Uterus (tissue), 3 donors: ENCODE measurements at regions not wholly inside any gene's neighbourhood (a gene's known extent, or its start where the extent isn't known, plus 50 kb on each side); places are given as distances from the start of the nearest gene placed in this dataset.
"Not testable (repeated sequence)": the region's sequence is repeated elsewhere in the genome, so short reads cannot be mapped to it uniquely, and the experiment has no call there.

Experiments used
- DNase-seq, 2 donors: peaks; one replicate each; pipeline ENCODE4 v3.0.0-alpha.2; 2019 to 2020
- H3K27ac ChIP-seq, 2 donors: fragments of 200-600 bp; sonication (generic); 1 replicate in 1 of 2; 2 replicates in 1 of 2; pipeline ENCODE4 v1.5.1; 2016 to 2018
- H3K27me3 ChIP-seq, 2 donors: fragments of 200-600 bp; sonication (generic); one replicate each; pipeline ENCODE4 v1.5.1; 2018 to 2019; ENCODE audit warnings: control low read depth in 1 of 2
- H3K36me3 ChIP-seq, 2 donors: fragments of 200-600 bp; sonication (generic); one replicate each; pipeline ENCODE4 v1.5.1; 2019; ENCODE audit warnings: control low read depth in 1 of 2
- H3K4me1 ChIP-seq, 2 donors: fragments of 200-600 bp; sonication (generic); one replicate each; pipeline ENCODE4 v1.5.1; 2018 to 2019; ENCODE audit warnings: control low read depth in 1 of 2
- H3K4me3 ChIP-seq, 2 donors: fragments of 200-600 bp; sonication (generic); 1 replicate in 1 of 2; 2 replicates in 1 of 2; pipeline ENCODE4 v1.5.1; 2018 to 2019; ENCODE audit warnings: mild to moderate bottlenecking in 1 of 2
- H3K9me3 ChIP-seq, 2 donors: fragments of 200-600 bp; sonication (generic); one replicate each; pipeline ENCODE4 v1.5.1; 2019; ENCODE audit warnings: control low read depth in 1 of 2
- POLR2A ChIP-seq, 2 donors: fragments of 450-650 bp; IDR thresholded peaks; one replicate each; pipeline ENCODE4 v1.6.1; 2016; ENCODE audit warnings: antibody characterized with exemption in 2 of 2, mild to moderate bottlenecking in 1 of 2, moderate library complexity in 1 of 2
- intact Hi-C: fragments of 100-400 bp; cut with DNase I; formaldehyde crosslinking; loops from one replicate; pipeline ENCODE4 v1.15.1; 2023; ENCODE audit warnings: low total_unique reads
- TF ChIP-seq, protein P1 (sequence below), 4 experiments: fragments of 200-600 bp in 2 of 4; fragments of 450-650 bp in 2 of 4; sonication (generic) in 2 of 4; IDR thresholded peaks; one replicate each; pipeline ENCODE4 v1.5.1; 2016 to 2019; ENCODE audit warnings: antibody characterized with exemption in 4 of 4, mild to moderate bottlenecking in 2 of 4, moderate library complexity in 1 of 4
- donor health status: DM: yes; HTN: yes; CAD: no.

- TF ChIP-seq POLR2A (IDR thresholded peaks at IDR 0.05): no peak
- TF ChIP-seq, protein P1, sequence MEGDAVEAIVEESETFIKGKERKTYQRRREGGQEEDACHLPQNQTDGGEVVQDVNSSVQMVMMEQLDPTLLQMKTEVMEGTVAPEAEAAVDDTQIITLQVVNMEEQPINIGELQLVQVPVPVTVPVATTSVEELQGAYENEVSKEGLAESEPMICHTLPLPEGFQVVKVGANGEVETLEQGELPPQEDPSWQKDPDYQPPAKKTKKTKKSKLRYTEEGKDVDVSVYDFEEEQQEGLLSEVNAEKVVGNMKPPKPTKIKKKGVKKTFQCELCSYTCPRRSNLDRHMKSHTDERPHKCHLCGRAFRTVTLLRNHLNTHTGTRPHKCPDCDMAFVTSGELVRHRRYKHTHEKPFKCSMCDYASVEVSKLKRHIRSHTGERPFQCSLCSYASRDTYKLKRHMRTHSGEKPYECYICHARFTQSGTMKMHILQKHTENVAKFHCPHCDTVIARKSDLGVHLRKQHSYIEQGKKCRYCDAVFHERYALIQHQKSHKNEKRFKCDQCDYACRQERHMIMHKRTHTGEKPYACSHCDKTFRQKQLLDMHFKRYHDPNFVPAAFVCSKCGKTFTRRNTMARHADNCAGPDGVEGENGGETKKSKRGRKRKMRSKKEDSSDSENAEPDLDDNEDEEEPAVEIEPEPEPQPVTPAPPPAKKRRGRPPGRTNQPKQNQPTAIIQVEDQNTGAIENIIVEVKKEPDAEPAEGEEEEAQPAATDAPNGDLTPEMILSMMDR (IDR thresholded peaks at IDR 0.05): no peak
- Histone ChIP-seq H3K4me3 (no peak overlapping the region), H3K27me3 (no peaks in the 10 kb centered on the region), H3K9me3 (no peaks in the 10 kb centered on the region), H3K4me1 (peaks cover 0 to 3% of the 10 kb centered on the region in 2 donors), H3K27ac (no peak overlapping the region), H3K36me3 (no peaks in the 10 kb centered on the region)
- DNase-seq: no peak
- intact Hi-C loops: no loop called here
Observed at GRCh38 chr6:163702736-163703135, 288.2 kb downstream of the QKI start.

DNA sequence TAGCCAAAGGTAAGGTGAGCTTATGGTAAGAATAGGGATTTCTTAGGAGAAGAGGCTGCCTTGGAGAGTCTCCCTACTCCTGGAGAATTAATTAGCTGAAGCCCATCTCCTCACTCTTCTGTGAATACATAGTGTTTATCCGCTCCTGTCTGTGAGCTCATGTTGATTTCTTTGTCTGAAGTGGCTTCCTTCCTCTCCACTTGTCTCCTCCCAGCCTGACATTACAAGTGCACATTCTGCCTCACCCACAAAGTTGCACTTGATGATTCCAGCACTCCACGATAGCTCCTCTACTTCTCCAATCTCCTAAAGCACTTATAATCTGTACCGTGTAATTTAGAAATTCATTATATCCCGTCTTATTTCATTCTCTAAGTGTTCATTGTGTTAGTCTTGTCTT lies 287.2 kb downstream of the QKI start:
- Histone ChIP-seq H3K27ac (no peak overlapping the region), H3K4me1 (no peaks in the 10 kb centered on the region), H3K27me3 (no peaks in the 10 kb centered on the region), H3K9me3 (no peaks in the 10 kb centered on the region), H3K36me3 (no peaks in the 10 kb centered on the region), H3K4me3 (no peak overlapping the region)
- no peak for DNase-seq
- no peak for TF ChIP-seq POLR2A (IDR thresholded peaks at IDR 0.05)
- TF ChIP-seq, protein P1 (IDR thresholded peaks at IDR 0.05): no peak
- intact Hi-C loops: no loop called here

- TF ChIP-seq POLR2A (IDR thresholded peaks at IDR 0.05): no peak
Observed at GRCh38 chr6:163698086-163698485, 283.6 kb downstream of the QKI start.

DNA sequence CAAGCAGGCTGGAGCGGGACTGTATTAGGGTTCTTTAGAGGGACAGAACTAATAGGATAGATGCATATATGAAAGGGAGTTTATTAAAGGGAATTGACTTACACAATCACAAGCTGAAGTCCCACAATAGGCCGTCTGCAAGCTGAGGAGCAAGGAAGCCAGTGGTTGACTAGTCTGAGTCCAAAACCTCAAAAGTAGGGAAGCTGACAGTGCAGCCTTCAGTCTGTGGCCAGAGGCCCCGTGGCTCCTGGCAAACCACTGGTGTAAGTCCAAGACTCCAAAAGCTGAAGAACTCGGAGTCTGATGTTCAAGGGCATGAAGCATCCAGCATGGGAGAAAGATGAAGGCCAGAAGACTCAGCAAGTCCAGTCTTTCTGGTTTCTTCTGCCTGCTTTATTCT lies 281.8 kb downstream of the QKI start:
- DNase-seq, H3K4me1 ChIP-seq, H3K4me3 ChIP-seq, H3K27ac ChIP-seq, H3K9me3 ChIP-seq, H3K36me3 ChIP-seq, H3K27me3 ChIP-seq, intact Hi-C loops: not testable (repeated sequence)

More at GRCh38 chr6:163698086-163698485, 283.6 kb downstream of the QKI start:
- Histone ChIP-seq H3K4me1 (no peaks in the 10 kb centered on the region), H3K27me3 (no peaks in the 10 kb centered on the region), H3K4me3 (no peak overlapping the region), H3K27ac (no peak overlapping the region), H3K36me3 (no peaks in the 10 kb centered on the region), H3K9me3 (no peaks in the 10 kb centered on the region)
- intact Hi-C loops: no loop called here
- no peak for DNase-seq

- no peak for DNase-seq
- TF ChIP-seq, protein P1 (IDR thresholded peaks at IDR 0.05): no peak
- intact Hi-C loops: no loop called here
Observed at GRCh38 chr6:163695414-163695864, 280.9 kb downstream of the QKI start.

GRCh38 chr6:163694988-163695398 lies 280.5 kb downstream of the QKI start:
- Histone ChIP-seq H3K4me3 (no peak overlapping the region), H3K36me3 (no peaks in the 10 kb centered on the region), H3K27ac (no peak overlapping the region), H3K4me1 (no peaks in the 10 kb centered on the region), H3K9me3 (no peaks in the 10 kb centered on the region), H3K27me3 (no peaks in the 10 kb centered on the region)
- TF ChIP-seq, protein P1 (IDR thresholded peaks at IDR 0.05): no peak
- no peak for TF ChIP-seq POLR2A (IDR thresholded peaks at IDR 0.05)
- intact Hi-C loops: no loop called here
- no peak for DNase-seq

More at GRCh38 chr6:163695414-163695864, 280.9 kb downstream of the QKI start:
- Histone ChIP-seq H3K27ac (no peak overlapping the region), H3K27me3 (no peaks in the 10 kb centered on the region), H3K36me3 (no peaks in the 10 kb centered on the region), H3K4me3 (no peak overlapping the region), H3K4me1 (no peaks in the 10 kb centered on the region), H3K9me3 (no peaks in the 10 kb centered on the region)
